ENCODE measurements at regions not wholly inside any gene's neighbourhood (a gene's known extent, or its start where the extent isn't known, plus 50 kb on each side); places are given as distances from the start of the nearest gene placed in this dataset.

- DNase-seq (ENCODE audit: low read depth, low spot score), result no peak
These were observed 826.7 kb downstream of the TYW1 start for GRCh38 chr7:67823345-67823744.

- DNase-seq (ENCODE audit: low read depth, low spot score), result no peak
These were observed 828.7 kb downstream of the TYW1 start for GRCh38 chr7:67825356-67825755.

GRCh38 chr7:67841896-67842295 is 845.3 kb downstream of the TYW1 start:
- no peak for DNase-seq (ENCODE audit: low read depth, low spot score)

- DNase-seq (ENCODE audit: low read depth, low spot score), result no peak
These were observed 845.9 kb downstream of the TYW1 start for GRCh38 chr7:67842571-67842970.

GRCh38 chr7:67843001-67843565 is 846.5 kb downstream of the TYW1 start:
- DNase-seq (ENCODE audit: low read depth, low spot score), result no peak

- DNase-seq (ENCODE audit: low read depth, low spot score), result no peak
These were observed 847.0 kb downstream of the TYW1 start for GRCh38 chr7:67843615-67844014.

GRCh38 chr7:67847092-67847787 is 850.6 kb downstream of the TYW1 start:
- no peak for DNase-seq (ENCODE audit: low read depth, low spot score)

GRCh38 chr7:67854221-67855178 is 857.9 kb downstream of the TYW1 start:
- no peak for DNase-seq (ENCODE audit: low read depth, low spot score)

GRCh38 chr7:67855322-67855721 is 858.7 kb downstream of the TYW1 start:
- DNase-seq (ENCODE audit: low read depth, low spot score), result no peak

GRCh38 chr7:67856046-67856445 is 859.4 kb downstream of the TYW1 start:
- no peak for DNase-seq (ENCODE audit: low read depth, low spot score)

- no peak for DNase-seq (ENCODE audit: low read depth, low spot score)
These were observed 861.1 kb downstream of the TYW1 start for GRCh38 chr7:67857698-67858097.

GRCh38 chr7:67858931-67859330 is 862.3 kb downstream of the TYW1 start:
- DNase-seq (ENCODE audit: low read depth, low spot score), result no peak

GRCh38 chr7:67863911-67864310 is 867.3 kb downstream of the TYW1 start:
- no peak for DNase-seq (ENCODE audit: low read depth, low spot score)

GRCh38 chr7:67866054-67866453 is 869.4 kb downstream of the TYW1 start:
- no peak for DNase-seq (ENCODE audit: low read depth, low spot score)

GRCh38 chr7:67866812-67867211 is 870.2 kb downstream of the TYW1 start:
- DNase-seq (ENCODE audit: low read depth, low spot score), result no peak

GRCh38 chr7:67870396-67870795 is 873.8 kb downstream of the TYW1 start:
- no peak for DNase-seq (ENCODE audit: low read depth, low spot score)

- no peak for DNase-seq (ENCODE audit: low read depth, low spot score)
These were observed 878.9 kb downstream of the TYW1 start for GRCh38 chr7:67875558-67875957.

- no peak for DNase-seq (ENCODE audit: low read depth, low spot score)
These were observed 882.2 kb downstream of the TYW1 start for GRCh38 chr7:67878808-67879207.

- DNase-seq (ENCODE audit: low read depth, low spot score), result no peak
These were observed 886.2 kb downstream of the TYW1 start for GRCh38 chr7:67882843-67883242.

- DNase-seq (ENCODE audit: low read depth, low spot score), result no peak
These were observed 893.7 kb downstream of the TYW1 start for GRCh38 chr7:67890316-67890715.

- DNase-seq (ENCODE audit: low read depth, low spot score), result no peak
These were observed 898.1 kb downstream of the TYW1 start for GRCh38 chr7:67894746-67895145.

- no peak for DNase-seq (ENCODE audit: low read depth, low spot score)
These were observed 900.1 kb downstream of the TYW1 start for GRCh38 chr7:67896721-67897120.

- DNase-seq (ENCODE audit: low read depth, low spot score), result no peak
These were observed 903.8 kb downstream of the TYW1 start for GRCh38 chr7:67900456-67900855.

Data from activated naive CD8-positive, alpha-beta T cell treated with anti-CD3 and anti-CD28 coated beads, Interleukin-2, amount 50 U/mL, for 16 hours (primary cell).